Endothelial cell of umbilical vein (primary cell): ENCODE measurements at regions not wholly inside any gene's neighbourhood (a gene's known extent, or its start where the extent isn't known, plus 50 kb on each side); places are given as distances from the start of the nearest gene placed in this dataset.
"Not testable (repeated sequence)": the region's sequence is repeated elsewhere in the genome, so short reads cannot be mapped to it uniquely, and the experiment has no call there.

ENCODE experiments used
- BruUV-seq: library from RNA; stranded (reverse); fragments of 400-500 nt; replicated peaks from 2 replicates; lab custom pipeline; 2021; lab: Mats Ljungman, UMichigan
- CTCF ChIA-PET: fragments of 300-600, 350-600 bp; sonication (Branson Sonifier 250); formaldehyde crosslinking; loops from one replicate; lab custom pipeline; 2021; ENCODE audit warnings: antibody characterized with exemption, inconsistent platforms; lab: Charles Lee
- POLR2A ChIA-PET: fragments of 300-600, 350-600 bp; sonication (Branson Sonifier 250); formaldehyde crosslinking; loops from one replicate; lab custom pipeline; 2021; ENCODE audit warnings: antibody characterized with exemption, inconsistent platforms; lab: Charles Lee
- DNase-seq: peaks from one replicate; pipeline ENCODE4 v3.0.0-alpha.2; 2011; ENCODE audit warnings: low read depth, low spot score
- FAIRE-seq: peaks from 2 replicates; lab custom pipeline; 2011; peaks lifted over from hg19 to GRCh38; lab: Jason Lieb, UNC
- H2AFZ ChIP-seq: 2 replicates; pipeline ENCODE4 v1.6.0; 2012; ENCODE audit warnings: low read depth, low read length, control low read depth, inconsistent platforms
- H3K27ac ChIP-seq: 2 replicates; pipeline ENCODE4 v1.5.1; 2011; ENCODE audit warnings: low read depth, mild to moderate bottlenecking, control low read depth, low read length, moderate library complexity; ENCODE audit not compliant: insufficient read depth
- H3K27me3 ChIP-seq, 2 experiments: 2 replicates each; pipeline versions ENCODE4 v1.6.0 to v1.6.1; 2011; ENCODE audit warnings: low read length in 2 of 2, mixed read lengths in 1 of 2; ENCODE audit not compliant: control insufficient read depth in 2 of 2, insufficient read depth in 2 of 2
- H3K36me3 ChIP-seq, 2 experiments: 2 replicates in 1 of 2; 3 replicates in 1 of 2; pipeline ENCODE4 v1.5.1; 2011; ENCODE audit warnings: low read length in 2 of 2, mild to moderate bottlenecking in 1 of 2, moderate library complexity in 1 of 2; ENCODE audit not compliant: control insufficient read depth in 2 of 2, insufficient read depth in 2 of 2; ENCODE audit errors: extremely low read depth in 1 of 2
- H3K4me1 ChIP-seq: 3 replicates; pipeline ENCODE4 v1.5.1; 2011; ENCODE audit warnings: mild to moderate bottlenecking, low read length; ENCODE audit not compliant: control insufficient read depth, insufficient read depth; ENCODE audit errors: extremely low read depth
- H3K4me2 ChIP-seq: 2 replicates; pipeline ENCODE4 v1.6.1; 2011; ENCODE audit warnings: low read length, control low read depth, mixed read lengths; ENCODE audit not compliant: insufficient read depth
- H3K4me3 ChIP-seq, 3 experiments: fragments of 200-600 bp in 1 of 3; sonication (generic), shearing (Covaris generic) in 1 of 3; replicated peaks in 1 of 3; 2 replicates each; pipeline ENCODE4 v1.5.1; 2011 to 2016; ENCODE audit warnings: control low read depth in 3 of 3, low read length in 3 of 3, mild to moderate bottlenecking in 2 of 3, inconsistent platforms in 1 of 3, low read depth in 1 of 3, moderate library complexity in 1 of 3; ENCODE audit not compliant: insufficient read depth in 1 of 3
- H3K79me2 ChIP-seq: 2 replicates; pipeline ENCODE4 v1.6.0; 2012; ENCODE audit warnings: low read length, inconsistent platforms; ENCODE audit not compliant: control insufficient read depth, insufficient read depth
- H3K9ac ChIP-seq: replicated peaks from 2 replicates; pipeline ENCODE3; 2011; ENCODE audit warnings: low read length, control low read depth; ENCODE audit not compliant: insufficient read depth; ENCODE audit errors: extremely low read depth
- H3K9me1 ChIP-seq: replicated peaks from 3 replicates; pipeline ENCODE4 v1.6.0; 2011; ENCODE audit warnings: mild to moderate bottlenecking, low read length; ENCODE audit not compliant: control insufficient read depth, insufficient read depth; ENCODE audit errors: extremely low read depth
- H3K9me3 ChIP-seq: replicated peaks from 2 replicates; pipeline ENCODE4 v1.5.1; 2012; ENCODE audit warnings: low read length, inconsistent platforms; ENCODE audit not compliant: control insufficient read depth, insufficient read depth
- H4K20me1 ChIP-seq: replicated peaks from 2 replicates; pipeline ENCODE3; 2011; ENCODE audit warnings: mild to moderate bottlenecking, low read length; ENCODE audit not compliant: control insufficient read depth, insufficient read depth; ENCODE audit errors: extremely low read depth
- CTCF ChIP-seq, 2 donors: IDR thresholded peaks; 1 replicate in 1 of 2; 2 replicates in 1 of 2; pipeline ENCODE4 v1.5.1; 2011; ENCODE audit warnings: low read length in 2 of 2, mild to moderate bottlenecking in 2 of 2, moderate library complexity in 2 of 2, control low read depth in 1 of 2, inconsistent platforms in 1 of 2, low read depth in 1 of 2; ENCODE audit not compliant: insufficient read depth in 1 of 2; ENCODE audit errors: extremely low read depth in 1 of 2
- EZH2 ChIP-seq: IDR thresholded peaks from 2 replicates; pipeline ENCODE4 v1.6.1; 2012; ENCODE audit warnings: borderline replicate concordance, low read depth, mild to moderate bottlenecking, moderate library complexity, low read length, inconsistent platforms; ENCODE audit not compliant: severe bottlenecking
- FOS ChIP-seq: IDR thresholded peaks from 2 replicates; pipeline ENCODE4 v1.6.1; 2011; ENCODE audit warnings: mild to moderate bottlenecking, low read length, moderate library complexity, borderline replicate concordance; ENCODE audit not compliant: insufficient read depth
- GATA2 ChIP-seq: IDR thresholded peaks from 2 replicates; pipeline ENCODE4 v1.7.0; 2011; ENCODE audit warnings: low read depth, mild to moderate bottlenecking, moderate library complexity, mixed read lengths, low read length; ENCODE audit not compliant: insufficient read length, insufficient read depth
- JUN ChIP-seq: IDR thresholded peaks from 2 replicates; pipeline ENCODE4 v1.6.1; 2011; ENCODE audit warnings: borderline replicate concordance, low read depth; ENCODE audit not compliant: insufficient read length, insufficient read depth
- MAX ChIP-seq: IDR thresholded peaks from 2 replicates; pipeline ENCODE4 v1.6.1; 2011; ENCODE audit not compliant: insufficient read depth, insufficient read length
- MYC ChIP-seq: IDR thresholded peaks from one replicate; pipeline ENCODE4 v1.6.1; 2011; ENCODE audit warnings: mild to moderate bottlenecking, low read depth, low read length
- POLR2A ChIP-seq: IDR thresholded peaks from 2 replicates; pipeline ENCODE4 v1.6.1; 2012; ENCODE audit warnings: low read depth, mild to moderate bottlenecking, control low read depth, low read length
- POLR2AphosphoS5 ChIP-seq: IDR thresholded peaks from 2 replicates; pipeline ENCODE4 v1.6.1; 2012; ENCODE audit warnings: low read depth, mild to moderate bottlenecking, control low read depth, low read length, moderate library complexity; ENCODE audit not compliant: insufficient read depth
- dilution Hi-C: fragments of 300-500 bp; cut with MboI; formaldehyde crosslinking; loops from one replicate; pipeline ENCODE4 v1.15.0; 2019; ENCODE audit warnings: low sequenced_read_pairs; ENCODE audit not compliant: extremely low pct_ligation_motif_present
- intact Hi-C: fragments of 100-400 bp; cut with micrococcal nuclease; formaldehyde crosslinking; loops from one replicate; pipeline ENCODE4 v1.10.0; 2022

DNA sequence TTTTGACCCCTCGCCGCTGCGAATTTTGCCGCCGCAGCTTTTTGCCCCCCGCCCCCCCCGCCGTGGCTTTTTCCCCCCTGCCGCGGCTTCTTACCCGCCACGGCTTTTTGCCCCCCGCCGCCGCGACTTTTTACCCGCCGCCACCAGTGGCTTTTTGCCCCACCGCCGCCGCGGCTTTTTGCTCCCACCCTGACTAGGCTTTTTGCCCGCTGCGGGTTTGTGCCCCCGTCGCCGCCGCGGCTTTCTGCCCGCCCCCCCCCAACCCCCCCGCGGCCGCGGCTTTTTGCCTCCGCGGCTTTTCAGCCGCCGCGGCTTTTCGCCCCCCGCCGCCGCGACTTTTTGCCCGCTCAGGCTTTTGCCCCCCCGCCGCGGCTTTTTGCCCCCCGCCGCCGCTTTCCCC lies 598.1 kb downstream of the GOLGA6L6 start:
- no TSS peak for BruUV-seq

GRCh38 chr15:19903281-19903680 lies 638.3 kb downstream of the GOLGA6L6 start:
- H3K4me2 ChIP-seq, H3K27ac ChIP-seq, H3K4me1 ChIP-seq, FAIRE-seq, H2AFZ ChIP-seq, H3K27me3 ChIP-seq, H4K20me1 ChIP-seq, BruUV-seq, intact Hi-C loops, dilution Hi-C loops, POLR2A ChIA-PET, H3K9me3 ChIP-seq, H3K4me3 ChIP-seq, DNase-seq, H3K36me3 ChIP-seq, CTCF ChIA-PET, H3K9me1 ChIP-seq, H3K79me2 ChIP-seq, H3K9ac ChIP-seq: not testable (repeated sequence)

More for the DNA sequence above, 598.1 kb downstream of the GOLGA6L6 start:
- H3K4me2 ChIP-seq = no peak overlapping the region
- no peak for TF ChIP-seq CTCF (IDR thresholded peaks at IDR 0.05; ENCODE audit: extremely low read depth in 1 of 2, insufficient read depth in 1 of 2, low read depth in 1 of 2, low read length in 2 of 2)
- TF ChIP-seq FOS = no peak
- TF ChIP-seq MYC = no peak
- no peak for TF ChIP-seq MAX
- no peak for TF ChIP-seq JUN
- TF ChIP-seq GATA2 = no peak
- no peak for TF ChIP-seq POLR2AphosphoS5
- no peak for TF ChIP-seq EZH2
- TF ChIP-seq POLR2A = no peak
- dilution Hi-C loops = no loop called here
- no peak overlapping the region for H3K4me3 ChIP-seq
- no peaks in the 10 kb centered on the region for H4K20me1 ChIP-seq
- peaks cover 2% of the 10 kb centered on the region for H3K9me3 ChIP-seq
- no peak for DNase-seq
- H3K79me2 ChIP-seq = no peaks in the 10 kb centered on the region
- H3K27ac ChIP-seq = no peak overlapping the region
- no peaks in the 10 kb centered on the region for H3K36me3 ChIP-seq
- FAIRE-seq = no peak
- no peak overlapping the region for H3K9ac ChIP-seq
- no peak overlapping the region for H2AFZ ChIP-seq
- CTCF ChIA-PET = no interaction called here
- H3K27me3 ChIP-seq = no peaks in the 10 kb centered on the region
- no peaks in the 10 kb centered on the region for H3K4me1 ChIP-seq
- intact Hi-C loops = no loop called here
- H3K9me1 ChIP-seq = no peaks in the 10 kb centered on the region
- POLR2A ChIA-PET = no interaction called here

GRCh38 chr15:19902388-19902787 lies 639.2 kb downstream of the GOLGA6L6 start:
- H3K27ac ChIP-seq, H3K36me3 ChIP-seq, intact Hi-C loops, H3K9ac ChIP-seq, H4K20me1 ChIP-seq, H3K27me3 ChIP-seq, CTCF ChIA-PET, FAIRE-seq, H3K79me2 ChIP-seq, H3K4me2 ChIP-seq, DNase-seq, H2AFZ ChIP-seq, dilution Hi-C loops, POLR2A ChIA-PET, H3K9me1 ChIP-seq, BruUV-seq, H3K9me3 ChIP-seq, H3K4me1 ChIP-seq, H3K4me3 ChIP-seq: not testable (repeated sequence)
